Mucosa of rectum (tissue), 2 donors: ENCODE measurements at regions not wholly inside any gene's neighbourhood (a gene's known extent, or its start where the extent isn't known, plus 50 kb on each side); places are given as distances from the start of the nearest gene placed in this dataset.

Experiments used
- H3K27ac ChIP-seq, 2 donors: one replicate each; pipeline ENCODE4 v1.7.0; 2013; ENCODE audit warnings: inconsistent platforms in 2 of 2, low read depth in 2 of 2, low read length in 2 of 2
- H3K27me3 ChIP-seq, 2 donors: one replicate each; pipeline ENCODE4 v1.7.0; 2013; ENCODE audit warnings: low read length in 2 of 2; ENCODE audit not compliant: control insufficient read depth in 2 of 2, insufficient read depth in 2 of 2
- H3K36me3 ChIP-seq, 2 donors: one replicate each; pipeline ENCODE4 v1.7.0; 2013; ENCODE audit warnings: low read length in 2 of 2; ENCODE audit not compliant: control insufficient read depth in 2 of 2, insufficient read depth in 2 of 2
- H3K4me1 ChIP-seq, 2 donors: one replicate each; pipeline ENCODE4 v1.7.0; 2013; ENCODE audit warnings: low read length in 2 of 2, mild to moderate bottlenecking in 1 of 2; ENCODE audit not compliant: control insufficient read depth in 2 of 2, insufficient read depth in 2 of 2
- H3K4me3 ChIP-seq, 2 donors: one replicate each; pipeline ENCODE4 v1.7.0; 2013; ENCODE audit warnings: low read length in 2 of 2
- H3K9ac ChIP-seq, 2 donors: one replicate each; pipeline ENCODE4 v1.7.0; 2013; ENCODE audit warnings: low read length in 2 of 2, low read depth in 1 of 2, mild to moderate bottlenecking in 1 of 2
- H3K9me3 ChIP-seq, 2 donors: one replicate each; pipeline ENCODE4 v1.7.0; 2013; ENCODE audit warnings: low read length in 2 of 2; ENCODE audit not compliant: control insufficient read depth in 2 of 2
- donor health status: healthy.
- donor health status: Normal muscosa, but diverticular disease.

- no peak overlapping the region for H3K27ac ChIP-seq
Measured at GRCh38 chr3:191882289-191882688, 421.3 kb downstream of the PYDC2 start.

GRCh38 chr3:191884132-191884531 is 423.2 kb downstream of the PYDC2 start:
- Histone ChIP-seq H3K4me1 (no peaks in the 10 kb centered on the region), H3K9me3 (no peaks in the 10 kb centered on the region), H3K36me3 (no peaks in the 10 kb centered on the region), H3K4me3 (no peak overlapping the region), H3K9ac (no peak overlapping the region), H3K27ac (no peak overlapping the region), H3K27me3 (no peaks in the 10 kb centered on the region)

More at GRCh38 chr3:191882289-191882688, 421.3 kb downstream of the PYDC2 start:
- Histone ChIP-seq H3K9ac (no peak overlapping the region), H3K9me3 (no peaks in the 10 kb centered on the region), H3K27me3 (no peaks in the 10 kb centered on the region), H3K4me1 (no peaks in the 10 kb centered on the region), H3K4me3 (no peak overlapping the region), H3K36me3 (no peaks in the 10 kb centered on the region)

- no peaks in the 10 kb centered on the region for H3K36me3 ChIP-seq
- no peaks in the 10 kb centered on the region for H3K9me3 ChIP-seq
- H3K27me3 ChIP-seq, result no peaks in the 10 kb centered on the region
- no peak overlapping the region for H3K27ac ChIP-seq
- H3K4me1 ChIP-seq, result no peaks in the 10 kb centered on the region
- H3K4me3 ChIP-seq, result no peak overlapping the region
- H3K9ac ChIP-seq, result no peak overlapping the region
Measured at GRCh38 chr3:191889106-191889505, 428.1 kb downstream of the PYDC2 start.

- Histone ChIP-seq H3K4me1 (no peaks in the 10 kb centered on the region), H3K9ac (no peak overlapping the region), H3K36me3 (no peaks in the 10 kb centered on the region), H3K4me3 (no peak overlapping the region), H3K9me3 (no peaks in the 10 kb centered on the region), H3K27ac (no peak overlapping the region), H3K27me3 (no peaks in the 10 kb centered on the region)
Measured at GRCh38 chr3:191889756-191890155, 428.8 kb downstream of the PYDC2 start.

- no peaks in the 10 kb centered on the region for H3K4me1 ChIP-seq
- H3K36me3 ChIP-seq, result no peaks in the 10 kb centered on the region
- H3K9ac ChIP-seq, result no peak overlapping the region
- H3K4me3 ChIP-seq, result no peak overlapping the region
- H3K27me3 ChIP-seq, result no peaks in the 10 kb centered on the region
- no peak overlapping the region for H3K27ac ChIP-seq
- H3K9me3 ChIP-seq, result no peaks in the 10 kb centered on the region
Measured at GRCh38 chr3:191894406-191894805, 433.4 kb downstream of the PYDC2 start.

GRCh38 chr3:191901741-191902140 is 440.8 kb downstream of the PYDC2 start:
- Histone ChIP-seq H3K36me3 (no peaks in the 10 kb centered on the region), H3K27me3 (no peaks in the 10 kb centered on the region), H3K4me1 (no peaks in the 10 kb centered on the region), H3K9ac (no peak overlapping the region), H3K4me3 (no peak overlapping the region), H3K9me3 (no peaks in the 10 kb centered on the region), H3K27ac (no peak overlapping the region)

- no peaks in the 10 kb centered on the region for H3K36me3 ChIP-seq
- no peaks in the 10 kb centered on the region for H3K9me3 ChIP-seq
- H3K4me1 ChIP-seq, result no peaks in the 10 kb centered on the region
- H3K4me3 ChIP-seq, result no peak overlapping the region
- H3K27me3 ChIP-seq, result no peaks in the 10 kb centered on the region
- no peak overlapping the region for H3K9ac ChIP-seq
- no peak overlapping the region for H3K27ac ChIP-seq
Measured at GRCh38 chr3:191912616-191913204, 451.7 kb downstream of the PYDC2 start.

- H3K4me3 ChIP-seq, result no peak overlapping the region
- no peak overlapping the region for H3K9ac ChIP-seq
- no peaks in the 10 kb centered on the region for H3K36me3 ChIP-seq
- H3K4me1 ChIP-seq, result no peaks in the 10 kb centered on the region
- H3K9me3 ChIP-seq, result no peaks in the 10 kb centered on the region
- H3K27ac ChIP-seq, result no peak overlapping the region
- no peaks in the 10 kb centered on the region for H3K27me3 ChIP-seq
Measured at GRCh38 chr3:191915712-191916111, 454.7 kb downstream of the PYDC2 start.

GRCh38 chr3:191919491-191920026 is 458.6 kb downstream of the PYDC2 start:
- no peaks in the 10 kb centered on the region for H3K9me3 ChIP-seq
- no peak overlapping the region for H3K4me3 ChIP-seq
- no peak overlapping the region for H3K27ac ChIP-seq
- H3K27me3 ChIP-seq, result no peaks in the 10 kb centered on the region
- no peaks in the 10 kb centered on the region for H3K36me3 ChIP-seq
- H3K9ac ChIP-seq, result no peak overlapping the region
- no peaks in the 10 kb centered on the region for H3K4me1 ChIP-seq

GRCh38 chr3:191922570-191922969 is 461.6 kb downstream of the PYDC2 start:
- Histone ChIP-seq H3K27ac (no peak overlapping the region), H3K9ac (no peak overlapping the region), H3K27me3 (no peaks in the 10 kb centered on the region), H3K4me3 (no peak overlapping the region), H3K4me1 (no peaks in the 10 kb centered on the region), H3K9me3 (no peaks in the 10 kb centered on the region), H3K36me3 (no peaks in the 10 kb centered on the region)
